Endodermal cell (in vitro differentiated cells): ENCODE measurements at regions not wholly inside any gene's neighbourhood (a gene's known extent, or its start where the extent isn't known, plus 50 kb on each side); places are given as distances from the start of the nearest gene placed in this dataset.

Experiments used
- DNase-seq: peaks from one replicate; pipeline ENCODE4 v3.0.0-alpha.2; 2017
- H3K27ac ChIP-seq: 2 replicates; pipeline ENCODE4 v1.5.1; 2013; ENCODE audit warnings: mild to moderate bottlenecking, low read depth, low read length, moderate library complexity
- H3K27me3 ChIP-seq: 2 replicates; pipeline ENCODE4 v1.6.1; 2013; ENCODE audit warnings: mild to moderate bottlenecking, low read length, moderate library complexity; ENCODE audit not compliant: insufficient read depth, control insufficient read depth, poor library complexity, severe bottlenecking
- H3K36me3 ChIP-seq: 2 replicates; pipeline ENCODE4 v1.7.0; 2013; ENCODE audit warnings: mild to moderate bottlenecking, low read length, moderate library complexity; ENCODE audit not compliant: control insufficient read depth, insufficient read depth
- H3K4me1 ChIP-seq: one replicate; pipeline ENCODE4 v1.7.0; 2013; ENCODE audit warnings: low read length; ENCODE audit not compliant: control insufficient read depth, insufficient read depth
- H3K4me3 ChIP-seq: 2 replicates; pipeline ENCODE4 v1.5.1; 2013; ENCODE audit warnings: mild to moderate bottlenecking, low read length, moderate library complexity
- H3K9ac ChIP-seq: 2 replicates; pipeline ENCODE4 v1.6.1; 2013; ENCODE audit warnings: mild to moderate bottlenecking, low read length, moderate library complexity; ENCODE audit not compliant: poor library complexity, severe bottlenecking; ENCODE audit errors: extremely low read depth
- H3K9me3 ChIP-seq: 2 replicates; pipeline ENCODE4 v1.6.1; 2013; ENCODE audit warnings: mild to moderate bottlenecking, low read length, moderate library complexity; ENCODE audit not compliant: control insufficient read depth
- H3K27ac Mint-ChIP-seq: 2 replicates; pipeline ENCODE4 v1.8.0; 2020; ENCODE audit warnings: mixed read lengths
- H3K27me3 Mint-ChIP-seq: 2 replicates; pipeline ENCODE4 v1.8.0; 2021; ENCODE audit warnings: mild to moderate bottlenecking, mixed read lengths; ENCODE audit not compliant: insufficient read depth
- H3K36me3 Mint-ChIP-seq: 2 replicates; pipeline ENCODE4 v1.8.0; 2020; ENCODE audit warnings: low read depth, mixed read lengths
- H3K4me1 Mint-ChIP-seq: 2 replicates; pipeline ENCODE4 v1.8.0; 2020; ENCODE audit warnings: mixed read lengths
- H3K4me3 Mint-ChIP-seq: 2 replicates; pipeline ENCODE4 v1.8.0; 2020; ENCODE audit warnings: mild to moderate bottlenecking, moderate library complexity, mixed read lengths
- H3K9me3 Mint-ChIP-seq: 2 replicates; pipeline ENCODE4 v1.8.0; 2020; ENCODE audit warnings: mild to moderate bottlenecking, mixed read lengths
- WGBS, 2 experiments: methylation state at CpG; one replicate each; pipeline versions ENCODE4 v1.1.5 to v1.1.7; 2013; ENCODE audit warnings: missing lambda C conversion rate in 2 of 2, mixed read lengths in 1 of 2; ENCODE audit not compliant: insufficient coverage in 1 of 2, insufficient read length in 1 of 2; 5-methylcytosine and 5-hydroxymethylcytosine counted together
- TF ChIP-seq, protein P1 (sequence below): fragments of 200-600 bp; sonication (generic); conservative IDR thresholded peaks from 2 replicates; pipeline ENCODE4 v1.5.0; 2021; ENCODE audit warnings: antibody characterized with exemption, mild to moderate bottlenecking

DNA sequence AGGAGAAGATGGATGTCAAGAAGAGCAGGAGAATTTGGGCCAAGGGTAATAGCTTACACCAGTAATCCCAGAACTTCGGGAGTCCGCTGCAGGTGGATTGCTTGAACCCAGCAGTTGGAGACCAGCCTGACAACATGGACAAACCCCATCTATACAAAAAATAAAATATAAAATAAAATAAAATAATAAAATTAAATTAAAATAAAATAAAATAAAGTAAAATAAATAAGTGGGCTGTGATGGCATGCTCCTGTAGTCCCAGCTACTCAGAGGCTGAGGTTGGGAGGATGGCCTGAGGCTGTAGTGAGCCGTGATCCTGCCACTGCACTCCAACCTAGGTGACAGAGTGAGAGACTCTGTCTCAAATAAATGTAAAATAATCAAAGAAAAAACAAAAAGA lies 1946.7 kb downstream of the MRPL39 start:
- peaks cover 8% of the 10 kb centered on the region for H3K9me3 ChIP-seq
- H3K9me3 Mint-ChIP-seq = peaks cover 34% of the 10 kb centered on the region
- H3K4me1 ChIP-seq = no peaks in the 10 kb centered on the region
- no peaks in the 10 kb centered on the region for H3K36me3 ChIP-seq
- no peaks in the 10 kb centered on the region for H3K27me3 ChIP-seq
- TF ChIP-seq, protein P1, sequence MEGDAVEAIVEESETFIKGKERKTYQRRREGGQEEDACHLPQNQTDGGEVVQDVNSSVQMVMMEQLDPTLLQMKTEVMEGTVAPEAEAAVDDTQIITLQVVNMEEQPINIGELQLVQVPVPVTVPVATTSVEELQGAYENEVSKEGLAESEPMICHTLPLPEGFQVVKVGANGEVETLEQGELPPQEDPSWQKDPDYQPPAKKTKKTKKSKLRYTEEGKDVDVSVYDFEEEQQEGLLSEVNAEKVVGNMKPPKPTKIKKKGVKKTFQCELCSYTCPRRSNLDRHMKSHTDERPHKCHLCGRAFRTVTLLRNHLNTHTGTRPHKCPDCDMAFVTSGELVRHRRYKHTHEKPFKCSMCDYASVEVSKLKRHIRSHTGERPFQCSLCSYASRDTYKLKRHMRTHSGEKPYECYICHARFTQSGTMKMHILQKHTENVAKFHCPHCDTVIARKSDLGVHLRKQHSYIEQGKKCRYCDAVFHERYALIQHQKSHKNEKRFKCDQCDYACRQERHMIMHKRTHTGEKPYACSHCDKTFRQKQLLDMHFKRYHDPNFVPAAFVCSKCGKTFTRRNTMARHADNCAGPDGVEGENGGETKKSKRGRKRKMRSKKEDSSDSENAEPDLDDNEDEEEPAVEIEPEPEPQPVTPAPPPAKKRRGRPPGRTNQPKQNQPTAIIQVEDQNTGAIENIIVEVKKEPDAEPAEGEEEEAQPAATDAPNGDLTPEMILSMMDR = no peak
- no peak overlapping the region for H3K4me3 Mint-ChIP-seq
- no peaks in the 10 kb centered on the region for H3K4me1 Mint-ChIP-seq
- H3K27ac Mint-ChIP-seq = no peak overlapping the region
- no peak overlapping the region for H3K27ac ChIP-seq
- no peak overlapping the region for H3K9ac ChIP-seq
- 94% methylated on average over 3 of the region's 3 CpGs; no CpG with 5 or more reads in 1 of the 2 experiments for WGBS, 2 experiments
- no peak overlapping the region for H3K4me3 ChIP-seq
- no peaks in the 10 kb centered on the region for H3K36me3 Mint-ChIP-seq
- no peak for DNase-seq
- no peaks in the 10 kb centered on the region for H3K27me3 Mint-ChIP-seq

DNA sequence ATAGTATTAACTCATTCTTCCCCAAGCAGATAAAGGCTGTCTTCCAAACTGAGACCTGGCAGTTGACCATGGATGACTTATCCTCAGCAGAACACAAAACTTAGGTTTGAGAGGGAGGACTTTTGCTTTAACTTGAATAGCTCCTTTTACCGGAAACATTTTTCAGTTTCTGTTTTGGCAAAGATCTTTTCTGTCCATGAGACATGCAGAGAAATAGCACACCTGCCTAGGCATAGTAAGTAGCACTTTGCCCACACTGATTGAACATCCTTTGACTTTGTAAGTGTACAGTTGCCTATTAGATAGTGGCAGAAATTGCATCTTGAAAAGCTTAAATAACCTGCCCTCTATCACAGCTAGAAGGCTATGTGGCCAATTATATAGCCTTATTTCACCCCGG lies 1962.5 kb downstream of the MRPL39 start:
- H3K9me3 Mint-ChIP-seq = peaks cover 34% of the 10 kb centered on the region
- no peaks in the 10 kb centered on the region for H3K36me3 ChIP-seq
- no peaks in the 10 kb centered on the region for H3K36me3 Mint-ChIP-seq
- H3K27ac Mint-ChIP-seq = no peak overlapping the region
- no peak overlapping the region for H3K27ac ChIP-seq
- 86 to 100% methylated on average over 1 to 2 of the region's 2 CpGs for WGBS, 2 experiments
- H3K4me3 ChIP-seq = no peak overlapping the region
- no peaks in the 10 kb centered on the region for H3K4me1 ChIP-seq
- H3K9ac ChIP-seq = no peak overlapping the region
- TF ChIP-seq, protein P1 = no peak
- no peak for DNase-seq
- H3K27me3 Mint-ChIP-seq = no peaks in the 10 kb centered on the region
- H3K4me3 Mint-ChIP-seq = no peak overlapping the region
- no peaks in the 10 kb centered on the region for H3K27me3 ChIP-seq
- H3K9me3 ChIP-seq = peaks cover 6% of the 10 kb centered on the region
- H3K4me1 Mint-ChIP-seq = no peaks in the 10 kb centered on the region

DNA sequence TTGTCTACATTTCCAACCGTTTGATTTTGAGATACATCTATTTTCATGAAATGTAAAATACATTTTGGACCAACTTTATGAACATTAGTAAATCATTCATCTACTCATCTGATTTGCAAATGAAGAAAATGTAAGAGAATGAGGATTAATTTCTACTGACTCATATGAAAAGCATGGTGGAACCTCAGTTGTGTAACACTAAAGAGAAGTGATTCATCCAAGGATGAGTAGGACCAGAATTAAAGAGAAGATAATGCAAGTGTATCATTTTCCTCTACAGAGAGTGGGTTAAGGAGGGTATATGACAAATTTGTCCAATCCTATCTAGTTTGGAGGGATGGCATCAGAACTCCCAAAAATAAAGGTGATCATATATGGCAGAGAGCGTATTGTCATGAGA lies 1967.6 kb downstream of the MRPL39 start:
- Histone ChIP-seq H3K27me3 (no peaks in the 10 kb centered on the region), H3K36me3 (no peaks in the 10 kb centered on the region), H3K4me1 (no peaks in the 10 kb centered on the region), H3K4me3 (no peak overlapping the region), H3K27ac (no peak overlapping the region), H3K9me3 (peaks cover 11% of the 10 kb centered on the region), H3K9ac (no peak overlapping the region)
- no peak overlapping the region for H3K4me3 Mint-ChIP-seq
- no peaks in the 10 kb centered on the region for H3K36me3 Mint-ChIP-seq
- 75 to 100% methylated on average over 1 to 2 of the region's 2 CpGs for WGBS, 2 experiments
- no peaks in the 10 kb centered on the region for H3K27me3 Mint-ChIP-seq
- DNase-seq = no peak
- no peak overlapping the region for H3K27ac Mint-ChIP-seq
- H3K9me3 Mint-ChIP-seq = peaks cover 30% of the 10 kb centered on the region
- no peaks in the 10 kb centered on the region for H3K4me1 Mint-ChIP-seq
- TF ChIP-seq, protein P1 = no peak
